Kidney (tissue), 13 donors: ENCODE measurements at regions not wholly inside any gene's neighbourhood (a gene's known extent, or its start where the extent isn't known, plus 50 kb on each side); places are given as distances from the start of the nearest gene placed in this dataset.
A peak's percentile ranks its signal among the peaks of the same experiment; 100 is the strongest.

Experiments
- DNase-seq, 5 donors: peaks; one replicate each; pipeline ENCODE4 v3.0.0-alpha.2; 2013 to 2020
- FAIRE-seq: peaks from 2 replicates; lab custom pipeline; 2012; peaks lifted over from hg19 to GRCh38; lab: Jason Lieb, UNC
- H3K27ac ChIP-seq, 2 donors: one replicate each; pipeline ENCODE4 v1.7.0; 2013; ENCODE audit warnings: low read depth in 2 of 2, low read length in 2 of 2, inconsistent platforms in 1 of 2
- H3K27me3 ChIP-seq: one replicate; pipeline ENCODE4 v1.7.1; 2013; ENCODE audit warnings: low read length, inconsistent platforms; ENCODE audit not compliant: control insufficient read depth, insufficient read depth
- H3K36me3 ChIP-seq, 3 donors: one replicate each; pipeline versions ENCODE4 v1.7.0 to v1.7.1; 2013; ENCODE audit warnings: low read length in 3 of 3, control low read depth in 1 of 3, inconsistent platforms in 1 of 3; ENCODE audit not compliant: insufficient read depth in 3 of 3, control insufficient read depth in 2 of 3
- H3K4me1 ChIP-seq, 3 donors: one replicate each; pipeline versions ENCODE4 v1.7.0 to v1.7.1; 2013; ENCODE audit warnings: low read length in 3 of 3, inconsistent platforms in 1 of 3, low read depth in 1 of 3; ENCODE audit not compliant: control insufficient read depth in 2 of 3, insufficient read depth in 2 of 3
- H3K4me3 ChIP-seq, 3 donors: one replicate each; pipeline versions ENCODE4 v1.7.0 to v1.8.1; 2013; ENCODE audit warnings: low read length in 3 of 3, control low read depth in 1 of 3, inconsistent platforms in 1 of 3
- H3K9ac ChIP-seq, 3 donors: one replicate each; pipeline versions ENCODE4 v1.7.0 to v1.7.1; 2013; ENCODE audit warnings: low read length in 3 of 3, control low read depth in 1 of 3, inconsistent platforms in 1 of 3
- H3K9me3 ChIP-seq, 3 donors: one replicate each; pipeline versions ENCODE4 v1.7.0 to v1.7.1; 2013; ENCODE audit warnings: low read length in 3 of 3, control low read depth in 1 of 3, inconsistent platforms in 1 of 3; ENCODE audit not compliant: control insufficient read depth in 2 of 3, insufficient read depth in 1 of 3
- intact Hi-C: fragments of 100-400 bp; cut with DNase I; formaldehyde crosslinking; loops from one replicate; pipeline ENCODE4 v1.11.1; 2022
- TF ChIP-seq, protein P1 (sequence below): IDR thresholded peaks from 3 replicates; pipeline ENCODE4 v1.5.1; 2012; ENCODE audit warnings: mild to moderate bottlenecking, moderate library complexity, borderline replicate concordance; ENCODE audit not compliant: insufficient read depth; ENCODE audit errors: extremely low read depth
- donor health status: control.
- donor health status: control.
- donor health status: control.
- donor health status: control.
- donor health status: control.
- donor health status: DM: yes; HTN: yes; CAD: no.
- donor health status: Normal renal cell carcinoma (clear cell type).

DNA sequence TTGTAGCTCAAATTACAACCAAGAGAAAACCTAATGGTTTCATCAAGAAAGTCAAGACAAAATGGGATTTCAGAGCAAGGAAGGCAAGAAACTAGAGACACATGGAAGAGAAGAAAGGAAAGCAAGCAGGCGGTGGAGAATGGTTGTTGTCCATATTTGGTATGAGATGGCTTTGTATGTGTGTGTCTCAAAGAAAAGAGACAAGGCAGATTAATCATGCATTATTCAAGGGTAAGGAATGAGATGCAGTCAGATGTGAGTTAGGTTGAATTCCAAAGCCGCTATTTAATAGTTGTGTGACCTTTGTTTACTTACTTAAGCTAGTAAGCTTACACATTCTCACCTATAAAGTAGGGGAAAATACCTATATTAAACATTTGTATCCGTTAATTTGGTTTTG lies 1029.6 kb downstream of the CDH11 start:
- Histone ChIP-seq H3K27ac (no peak overlapping the region), H3K4me3 (no peak overlapping the region), H3K36me3 (no peaks in the 10 kb centered on the region), H3K4me1 (no peaks in the 10 kb centered on the region), H3K9me3 (peaks cover 0 to 5% (median 0%) of the 10 kb centered on the region in 3 donors), H3K27me3 (no peaks in the 10 kb centered on the region), H3K9ac (no peak overlapping the region)
- FAIRE-seq (no peak), DNase-seq (no peak)
- TF ChIP-seq, protein P1, sequence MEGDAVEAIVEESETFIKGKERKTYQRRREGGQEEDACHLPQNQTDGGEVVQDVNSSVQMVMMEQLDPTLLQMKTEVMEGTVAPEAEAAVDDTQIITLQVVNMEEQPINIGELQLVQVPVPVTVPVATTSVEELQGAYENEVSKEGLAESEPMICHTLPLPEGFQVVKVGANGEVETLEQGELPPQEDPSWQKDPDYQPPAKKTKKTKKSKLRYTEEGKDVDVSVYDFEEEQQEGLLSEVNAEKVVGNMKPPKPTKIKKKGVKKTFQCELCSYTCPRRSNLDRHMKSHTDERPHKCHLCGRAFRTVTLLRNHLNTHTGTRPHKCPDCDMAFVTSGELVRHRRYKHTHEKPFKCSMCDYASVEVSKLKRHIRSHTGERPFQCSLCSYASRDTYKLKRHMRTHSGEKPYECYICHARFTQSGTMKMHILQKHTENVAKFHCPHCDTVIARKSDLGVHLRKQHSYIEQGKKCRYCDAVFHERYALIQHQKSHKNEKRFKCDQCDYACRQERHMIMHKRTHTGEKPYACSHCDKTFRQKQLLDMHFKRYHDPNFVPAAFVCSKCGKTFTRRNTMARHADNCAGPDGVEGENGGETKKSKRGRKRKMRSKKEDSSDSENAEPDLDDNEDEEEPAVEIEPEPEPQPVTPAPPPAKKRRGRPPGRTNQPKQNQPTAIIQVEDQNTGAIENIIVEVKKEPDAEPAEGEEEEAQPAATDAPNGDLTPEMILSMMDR = no peak
- intact Hi-C loops = no loop called here

DNA sequence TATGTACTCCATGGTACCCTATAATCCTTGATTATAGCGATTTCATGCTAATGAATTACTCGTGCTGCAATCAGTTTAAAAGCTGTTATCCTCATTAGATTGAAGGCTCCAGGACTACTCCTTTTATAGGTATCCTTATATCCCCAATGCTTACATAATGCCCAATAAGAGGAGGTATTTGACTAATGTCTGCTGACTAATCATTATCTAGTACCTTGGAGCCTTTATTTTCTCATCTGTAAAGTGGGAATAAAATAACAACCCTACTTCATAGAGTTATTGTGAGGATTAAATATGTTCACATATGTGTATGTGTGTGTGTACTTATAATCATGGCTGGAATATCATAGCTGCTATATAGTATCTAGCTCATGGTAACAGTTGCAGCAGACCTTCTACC lies 1031.5 kb downstream of the CDH11 start:
- intact Hi-C loops = no loop called here
- no peaks in the 10 kb centered on the region for H3K27me3 ChIP-seq
- no peaks in the 10 kb centered on the region for H3K9me3 ChIP-seq
- H3K4me3 ChIP-seq = no peak overlapping the region
- no peaks in the 10 kb centered on the region for H3K36me3 ChIP-seq
- FAIRE-seq (no peak), DNase-seq (no peak)
- no peaks in the 10 kb centered on the region for H3K4me1 ChIP-seq
- no peak overlapping the region for H3K9ac ChIP-seq
- TF ChIP-seq, protein P1 = no peak
- no peak overlapping the region for H3K27ac ChIP-seq

DNA sequence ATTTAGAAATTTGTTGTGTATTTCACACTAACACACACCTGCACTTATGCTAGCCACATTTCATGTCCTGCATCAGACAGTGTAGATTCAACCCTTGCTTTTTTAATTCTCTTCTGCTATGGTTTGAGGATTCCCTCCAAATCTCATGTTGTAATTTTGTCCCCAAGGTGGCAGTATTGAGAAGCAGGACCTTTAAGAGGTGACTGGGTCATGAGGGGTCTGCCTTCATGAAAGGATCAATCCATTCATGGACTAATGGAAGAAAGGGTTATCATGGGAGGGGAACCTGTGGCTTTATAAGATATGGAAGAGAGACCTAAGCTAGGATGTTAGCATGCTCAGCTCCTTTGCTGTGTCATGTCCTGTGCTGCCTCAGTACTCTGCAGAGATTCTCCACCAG lies 1032.2 kb downstream of the CDH11 start:
- intact Hi-C loops = no loop called here
- no peak for FAIRE-seq
- DNase-seq = peak in 2 of 5 donors; percentile 30 to 51
- Histone ChIP-seq H3K27ac (no peak overlapping the region), H3K27me3 (no peaks in the 10 kb centered on the region), H3K36me3 (no peaks in the 10 kb centered on the region), H3K9me3 (no peaks in the 10 kb centered on the region), H3K9ac (no peak overlapping the region), H3K4me1 (no peaks in the 10 kb centered on the region), H3K4me3 (no peak overlapping the region)
- TF ChIP-seq, protein P1 = peak; percentile 32

DNA sequence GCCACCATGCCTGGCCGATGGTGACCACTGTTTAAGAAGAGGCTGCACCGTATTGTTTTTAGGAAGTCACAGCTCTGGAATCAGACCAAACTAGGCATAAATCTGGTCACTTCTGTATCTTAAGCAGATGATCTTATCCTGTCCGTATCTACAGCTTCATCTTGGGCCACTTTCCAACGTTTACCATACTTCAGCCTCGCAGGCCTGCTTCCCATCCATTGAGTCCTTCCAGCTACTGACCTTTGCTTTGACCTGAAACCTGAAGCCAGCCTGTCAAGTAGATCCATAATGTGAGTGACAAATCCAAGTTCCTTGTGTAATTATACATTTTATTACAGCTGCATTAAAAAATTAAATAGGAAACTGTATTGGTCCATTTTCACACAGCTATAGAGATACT lies 1033.0 kb downstream of the CDH11 start:
- intact Hi-C loops = no loop called here
- TF ChIP-seq, protein P1 = no peak
- no peak for FAIRE-seq

More for the DNA sequence above, 1033.0 kb downstream of the CDH11 start:
- Histone ChIP-seq H3K36me3 (no peaks in the 10 kb centered on the region), H3K9ac (no peak overlapping the region), H3K27ac (no peak overlapping the region), H3K9me3 (no peaks in the 10 kb centered on the region), H3K27me3 (no peaks in the 10 kb centered on the region), H3K4me1 (no peaks in the 10 kb centered on the region), H3K4me3 (no peak overlapping the region)
- no peak for DNase-seq
